K562 (cell line): ENCODE measurements at regions not wholly inside any gene's neighbourhood (a gene's known extent, or its start where the extent isn't known, plus 50 kb on each side); places are given as distances from the start of the nearest gene placed in this dataset.

Experiments
- ATAC-seq: fragments of 200-7000 bp; cut with Tn5 transposase; 3 replicates; pipeline ENCODE4 v1.9.1; 2020; ENCODE audit warnings: moderate library complexity
- BruUV-seq: library from RNA; stranded (reverse); fragments of 400-500 nt; replicated peaks from 2 replicates; lab custom pipeline; 2021; lab: Mats Ljungman, UMichigan
- CTCF ChIA-PET: fragments of 300-600 bp; formaldehyde crosslinking; extraction: SDS; loops from one replicate; lab custom pipeline; 2021; ENCODE audit warnings: low intra/inter-chr PET ratio; lab: Yijun Ruan, JAX
- POLR2A ChIA-PET: fragments of 300-600, 350-650 bp; sonication (Branson Sonifier 250); formaldehyde crosslinking; extraction: SDS; loops from one replicate; lab custom pipeline; 2021; ENCODE audit warnings: antibody characterized with exemption, inconsistent platforms; lab: Yijun Ruan, JAX
- DNase-seq, 4 experiments: peaks; one replicate each; pipeline versions ENCODE4 v3.0.0 to v3.0.0-alpha.2; 2011 to 2018; ENCODE audit warnings: low spot score in 3 of 4, mixed read lengths in 3 of 4; ENCODE audit errors: extremely low read depth in 1 of 4
- FAIRE-seq: peaks from 2 replicates; lab custom pipeline; 2011; peaks lifted over from hg19 to GRCh38; lab: Jason Lieb, UNC
- H2AFZ ChIP-seq: 2 replicates; pipeline ENCODE4 v1.6.0; 2011; ENCODE audit warnings: low read depth, low read length, control low read depth, inconsistent platforms
- H3K27ac ChIP-seq: fragments of 200-600 bp; 3 replicates; pipeline ENCODE4 v1.8.0; 2011; ENCODE audit warnings: low read depth, mild to moderate bottlenecking, control low read depth, inconsistent platforms, low read length, moderate library complexity, mixed read lengths; ENCODE audit errors: extremely low read depth
- H3K27me3 ChIP-seq, 2 experiments: fragments of 300-600 bp in 1 of 2; 2 replicates in 1 of 2; 3 replicates in 1 of 2; pipeline versions ENCODE4 v1.6.0 to v1.8.0; 2011; ENCODE audit warnings: inconsistent platforms in 2 of 2, low read length in 2 of 2, mild to moderate bottlenecking in 1 of 2, mixed read lengths in 1 of 2, moderate library complexity in 1 of 2; ENCODE audit not compliant: control insufficient read depth in 2 of 2, insufficient read depth in 2 of 2
- H3K36me3 ChIP-seq: fragments of 300-600 bp; 3 replicates; pipeline ENCODE4 v1.8.0; 2011; ENCODE audit warnings: mild to moderate bottlenecking, low read length, inconsistent platforms; ENCODE audit not compliant: control insufficient read depth, insufficient read depth
- H3K4me1 ChIP-seq, 2 experiments: fragments of 200-600 bp in 1 of 2; replicated peaks in 1 of 2; 2 replicates in 1 of 2; 3 replicates in 1 of 2; pipeline versions ENCODE4 v1.5.1 to v1.8.0; 2011; ENCODE audit warnings: inconsistent platforms in 2 of 2, low read length in 2 of 2, mild to moderate bottlenecking in 1 of 2, mixed read lengths in 1 of 2, moderate library complexity in 1 of 2; ENCODE audit not compliant: control insufficient read depth in 2 of 2, insufficient read depth in 2 of 2
- H3K4me2 ChIP-seq: 2 replicates; pipeline ENCODE4 v1.6.1; 2011; ENCODE audit warnings: low read length, control low read depth, inconsistent platforms, mixed read lengths; ENCODE audit not compliant: insufficient read depth
- H3K4me3 ChIP-seq: fragments of 200-600 bp; sonication (generic), shearing (Covaris generic); 2 replicates; pipeline ENCODE4 v1.5.1; 2016; ENCODE audit warnings: control low read depth, inconsistent platforms
- H3K79me2 ChIP-seq: fragments of 200-600 bp; 3 replicates; pipeline ENCODE4 v1.8.0; 2011; ENCODE audit warnings: low read length, inconsistent platforms; ENCODE audit not compliant: control insufficient read depth, insufficient read depth
- H3K9ac ChIP-seq, 2 experiments: 2 replicates each; pipeline versions ENCODE4 v1.6.0 to v1.6.1; 2011; ENCODE audit warnings: low read depth in 2 of 2, low read length in 2 of 2, control low read depth in 1 of 2, inconsistent platforms in 1 of 2, mild to moderate bottlenecking in 1 of 2, mixed read lengths in 1 of 2; ENCODE audit not compliant: insufficient read depth in 1 of 2
- H3K9me1 ChIP-seq: one replicate; pipeline ENCODE4 v1.6.0; 2011; ENCODE audit warnings: inconsistent platforms, mild to moderate bottlenecking, low read length, moderate library complexity; ENCODE audit not compliant: control insufficient read depth, insufficient read depth
- H3K9me3 ChIP-seq: replicated peaks from 2 replicates; pipeline ENCODE4 v1.5.1; 2011; ENCODE audit warnings: low read depth, low read length, inconsistent platforms; ENCODE audit not compliant: control insufficient read depth, insufficient read depth
- H4K20me1 ChIP-seq: replicated peaks from 2 replicates; pipeline ENCODE4 v1.6.1; 2011; ENCODE audit warnings: low read length, inconsistent platforms, mixed read lengths; ENCODE audit not compliant: control insufficient read depth, insufficient read depth
- ARID2 ChIP-seq: fragments of 450-650 bp; IDR thresholded peaks from 2 replicates; pipeline ENCODE4 v1.6.1; 2017; ENCODE audit warnings: antibody characterized with exemption, mild to moderate bottlenecking
- EP300 ChIP-seq: IDR thresholded peaks from 2 replicates; pipeline ENCODE4 v1.6.1; 2012; ENCODE audit warnings: low read length, improper control_type of control experiment
- GTF2F1 ChIP-seq: IDR thresholded peaks from 2 replicates; pipeline ENCODE4 v1.6.1; 2011; ENCODE audit warnings: low read depth, low read length, improper control_type of control experiment
- KDM4B ChIP-seq, 2 experiments: fragments of 450-650 bp in 1 of 2; sonication (generic) in 1 of 2; IDR thresholded peaks; 2 replicates each; pipeline ENCODE4 v1.6.1; 2016 to 2017; ENCODE audit warnings: borderline replicate concordance in 2 of 2, antibody characterized with exemption in 1 of 2, low read depth in 1 of 2, mild to moderate bottlenecking in 1 of 2
- PHF8 ChIP-seq: fragments of 200-600 bp; sonication (generic); IDR thresholded peaks from 2 replicates; pipeline ENCODE4 v1.6.1; 2012; ENCODE audit warnings: mixed run types, mild to moderate bottlenecking, inconsistent platforms, low read length, moderate library complexity, borderline replicate concordance
- PHTF2 ChIP-seq: fragments of 250-450 bp; sonication (Bioruptor Pico); IDR thresholded peaks from 2 replicates; pipeline ENCODE4 v1.5.0; 2021; ENCODE audit warnings: mild to moderate bottlenecking
- SMAD4 ChIP-seq: fragments of 250-450 bp; sonication (Bioruptor Pico); conservative IDR thresholded peaks from 2 replicates; pipeline ENCODE4 v1.8.0; 2021; ENCODE audit warnings: inconsistent platforms, mild to moderate bottlenecking, moderate library complexity
- TBL1XR1 ChIP-seq, 2 experiments: IDR thresholded peaks; 2 replicates each; pipeline ENCODE4 v1.6.1; 2012; ENCODE audit warnings: improper control_type of control experiment in 2 of 2, low read length in 2 of 2, mild to moderate bottlenecking in 1 of 2
- USF2 ChIP-seq: sonication (generic); formaldehyde crosslinking; IDR thresholded peaks from 2 replicates; pipeline ENCODE4 v1.5.0; 2020; ENCODE audit warnings: missing genetic modification reagents
- XRCC3 ChIP-seq: fragments of 450-650 bp; IDR thresholded peaks from 2 replicates; pipeline ENCODE4 v1.6.1; 2017; ENCODE audit warnings: mild to moderate bottlenecking, moderate library complexity
- ZNF174 ChIP-seq: fragments of 250-450 bp; sonication (Bioruptor Pico); IDR thresholded peaks from 2 replicates; pipeline ENCODE4 v1.4.0; 2020; ENCODE audit warnings: mild to moderate bottlenecking
- ZNF347 ChIP-seq: fragments of 450-650 bp; formaldehyde crosslinking; IDR thresholded peaks from 2 replicates; pipeline ENCODE4 v1.4.0; 2020; ENCODE audit warnings: low read depth, mild to moderate bottlenecking, moderate library complexity
- ZNF655 ChIP-seq: fragments of 250-450 bp; sonication (Bioruptor Pico); IDR thresholded peaks from 2 replicates; pipeline ENCODE4 v1.5.0; 2021
- WGBS: fragments of 100-300 bp; shearing (Covaris generic); methylation state at CpG from one replicate; pipeline ENCODE4 v1.1.6; 2016; ENCODE audit warnings: low coverage, mixed read lengths; ENCODE audit not compliant: insufficient coverage; ENCODE audit errors: missing lambda C conversion rate; 5-methylcytosine and 5-hydroxymethylcytosine counted together
- in situ Hi-C: fragments of 300-500 bp; cut with MboI; formaldehyde crosslinking; loops from 4 replicates; pipeline ENCODE4 v1.15.0; 2018; ENCODE audit warnings: inconsistent platforms, mixed read lengths
- intact Hi-C: fragments of 100-400 bp; cut with micrococcal nuclease; formaldehyde crosslinking; loops from 2 replicates; pipeline ENCODE4 v1.14.2; 2022
- TF ChIP-seq, protein P1 (sequence below): fragments of 200-400 bp; formaldehyde crosslinking; IDR thresholded peaks from 2 replicates; pipeline ENCODE4 v1.6.1; 2017; ENCODE audit warnings: mild to moderate bottlenecking, low read depth, low read length, moderate library complexity

GRCh38 chr9:1698991-1699390 lies 316.2 kb upstream of the SMARCA2 start:
- POLR2A ChIA-PET = no interaction called here
- CTCF ChIA-PET = no interaction called here
- Histone ChIP-seq H3K36me3 (no peaks in the 10 kb centered on the region), H3K79me2 (no peaks in the 10 kb centered on the region), H3K4me1 (no peaks in the 10 kb centered on the region), H3K9me1 (no peaks in the 10 kb centered on the region), H3K9ac (no peak overlapping the region), H3K27me3 (no peaks in the 10 kb centered on the region), H3K27ac (no peak overlapping the region), H2AFZ (no peak overlapping the region), H3K9me3 (no peaks in the 10 kb centered on the region), H4K20me1 (no peaks in the 10 kb centered on the region)
- DNase-seq (no peak), ATAC-seq (no peak), FAIRE-seq (no peak)
- in situ Hi-C loops (no loop called here), intact Hi-C loops (no loop called here)
- 0% methylated on average over 5 of the region's 5 CpGs for WGBS
- no TSS peak for BruUV-seq
- TF ChIP-seq ZNF174 (CRISPR knock-in tag) = no peak
- TF ChIP-seq, all 486 proteins: peak for 0
- H3K4me2 ChIP-seq = no peak overlapping the region
- no peak overlapping the region for H3K4me3 ChIP-seq

GRCh38 chr9:1701113-1701512 lies 314.0 kb upstream of the SMARCA2 start:
- TF ChIP-seq, protein P1, sequence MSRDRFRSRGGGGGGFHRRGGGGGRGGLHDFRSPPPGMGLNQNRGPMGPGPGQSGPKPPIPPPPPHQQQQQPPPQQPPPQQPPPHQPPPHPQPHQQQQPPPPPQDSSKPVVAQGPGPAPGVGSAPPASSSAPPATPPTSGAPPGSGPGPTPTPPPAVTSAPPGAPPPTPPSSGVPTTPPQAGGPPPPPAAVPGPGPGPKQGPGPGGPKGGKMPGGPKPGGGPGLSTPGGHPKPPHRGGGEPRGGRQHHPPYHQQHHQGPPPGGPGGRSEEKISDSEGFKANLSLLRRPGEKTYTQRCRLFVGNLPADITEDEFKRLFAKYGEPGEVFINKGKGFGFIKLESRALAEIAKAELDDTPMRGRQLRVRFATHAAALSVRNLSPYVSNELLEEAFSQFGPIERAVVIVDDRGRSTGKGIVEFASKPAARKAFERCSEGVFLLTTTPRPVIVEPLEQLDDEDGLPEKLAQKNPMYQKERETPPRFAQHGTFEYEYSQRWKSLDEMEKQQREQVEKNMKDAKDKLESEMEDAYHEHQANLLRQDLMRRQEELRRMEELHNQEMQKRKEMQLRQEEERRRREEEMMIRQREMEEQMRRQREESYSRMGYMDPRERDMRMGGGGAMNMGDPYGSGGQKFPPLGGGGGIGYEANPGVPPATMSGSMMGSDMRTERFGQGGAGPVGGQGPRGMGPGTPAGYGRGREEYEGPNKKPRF = no peak
- no peak for TF ChIP-seq PHF8
- no peak for TF ChIP-seq ZNF655 (CRISPR knock-in tag)
- no peak for TF ChIP-seq XRCC3
- no peak for TF ChIP-seq ARID2
- TF ChIP-seq USF2 (CRISPR knock-in tag) = no peak
- TF ChIP-seq GTF2F1 = no peak
- TF ChIP-seq TBL1XR1 (IDR thresholded peaks at IDR 0.05; ENCODE audit: low read length in 2 of 2) = no peak
- no peak for TF ChIP-seq EP300
- TF ChIP-seq SMAD4 (CRISPR knock-in tag) = no peak
- no peak for TF ChIP-seq KDM4B (IDR thresholded peaks at IDR 0.05; ENCODE audit: borderline replicate concordance in 2 of 2, low read depth in 1 of 2)
- no peak for TF ChIP-seq ZNF347 (CRISPR knock-in tag)
- no peak for TF ChIP-seq PHTF2 (CRISPR knock-in tag)
- Histone ChIP-seq H3K9me1 (no peaks in the 10 kb centered on the region), H3K9ac (no peak overlapping the region), H4K20me1 (no peaks in the 10 kb centered on the region), H3K27me3 (no peaks in the 10 kb centered on the region), H3K4me3 (no peak overlapping the region), H3K9me3 (no peaks in the 10 kb centered on the region), H3K79me2 (no peaks in the 10 kb centered on the region), H3K36me3 (no peaks in the 10 kb centered on the region), H2AFZ (no peak overlapping the region), H3K4me2 (no peak overlapping the region), H3K27ac (no peak overlapping the region), H3K4me1 (no peaks in the 10 kb centered on the region)
- in situ Hi-C loops (no loop called here), intact Hi-C loops (no loop called here)
- POLR2A ChIA-PET = no interaction called here
- no peak for FAIRE-seq
- CTCF ChIA-PET = no interaction called here
- ATAC-seq = no peak
- no peak for DNase-seq
- no TSS peak for BruUV-seq
- WGBS = 0% methylated on average over 2 of the region's 2 CpGs
